Astrocyte of the spinal cord (primary cell): ENCODE measurements at regions not wholly inside any gene's neighbourhood (a gene's known extent, or its start where the extent isn't known, plus 50 kb on each side); places are given as distances from the start of the nearest gene placed in this dataset.
"Not testable (repeated sequence)": the region's sequence is repeated elsewhere in the genome, so short reads cannot be mapped to it uniquely, and the experiment has no call there.

Source experiments
- DNase-seq: peaks from one replicate; pipeline ENCODE4 v3.0.0; 2011; ENCODE audit warnings: low read depth, low spot score
- H3K4me3 ChIP-seq: 2 replicates; pipeline ENCODE4 v1.5.1; 2011; ENCODE audit warnings: low read depth, mild to moderate bottlenecking, low read length, moderate library complexity
- CTCF ChIP-seq: IDR thresholded peaks from 2 replicates; pipeline ENCODE4 v1.5.1; 2012; ENCODE audit warnings: low read depth, mild to moderate bottlenecking, low read length, inconsistent platforms
- in situ Hi-C: cut with HindIII; loops from 2 replicates; pipeline ENCODE4 v1.10.0; 2017; ENCODE audit warnings: low sequenced_read_pairs

DNA sequence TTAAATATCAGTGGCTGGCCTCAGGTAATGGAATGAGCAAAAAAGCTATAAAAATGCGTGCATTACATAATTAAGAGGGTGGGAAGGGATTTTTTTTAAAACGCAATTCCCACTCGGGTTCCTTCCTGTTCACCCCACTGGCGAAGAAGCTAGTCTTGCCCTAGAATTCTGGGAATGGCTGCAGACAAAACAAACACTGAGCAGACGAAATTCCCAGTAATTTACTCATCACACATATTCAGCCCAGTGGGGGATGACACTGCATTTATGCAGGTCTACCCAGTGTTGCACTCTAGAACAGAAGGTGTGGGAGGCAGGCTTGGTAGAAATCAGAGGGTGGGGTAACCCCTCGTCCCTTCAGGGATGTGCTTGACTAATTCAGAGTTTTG lies 2695.0 kb upstream of the DEFB115 start:
- no peak for TF ChIP-seq CTCF
- peak; percentile 73 for DNase-seq
- H3K4me3 ChIP-seq, result no peak overlapping the region
- in situ Hi-C loops, result no loop called here

DNA sequence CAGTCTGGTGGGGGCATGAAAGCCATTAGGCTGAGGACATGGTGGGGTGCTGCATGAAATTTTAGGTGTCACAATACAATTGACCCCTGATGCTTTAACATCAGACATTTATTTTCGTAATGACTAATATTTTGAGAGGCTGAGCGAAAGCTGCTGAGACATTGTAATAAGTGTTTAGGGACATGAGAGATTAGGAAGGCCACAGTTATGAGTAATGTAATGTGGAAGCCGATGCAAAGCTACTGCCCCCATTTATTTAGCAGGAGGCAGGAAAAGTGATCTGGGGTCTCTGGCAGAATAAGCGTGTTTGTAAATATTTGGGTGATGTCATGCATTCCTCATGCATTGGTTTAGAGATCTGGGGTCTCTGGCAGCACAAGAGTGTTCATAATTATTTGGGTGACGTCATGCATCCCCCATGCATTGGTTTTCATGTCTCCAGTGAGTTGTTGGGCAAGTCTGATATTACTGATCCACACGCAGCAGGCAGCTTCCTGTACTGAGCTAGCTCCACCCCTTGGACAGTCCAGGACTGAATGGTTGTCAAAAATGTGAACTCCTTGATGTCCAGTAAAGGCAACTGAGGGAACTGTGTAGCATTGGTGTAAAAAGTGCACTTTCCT lies 2694.5 kb upstream of the DEFB115 start:
- H3K4me3 ChIP-seq, in situ Hi-C loops: not testable (repeated sequence)
- DNase-seq, result peak; percentile 81

DNA sequence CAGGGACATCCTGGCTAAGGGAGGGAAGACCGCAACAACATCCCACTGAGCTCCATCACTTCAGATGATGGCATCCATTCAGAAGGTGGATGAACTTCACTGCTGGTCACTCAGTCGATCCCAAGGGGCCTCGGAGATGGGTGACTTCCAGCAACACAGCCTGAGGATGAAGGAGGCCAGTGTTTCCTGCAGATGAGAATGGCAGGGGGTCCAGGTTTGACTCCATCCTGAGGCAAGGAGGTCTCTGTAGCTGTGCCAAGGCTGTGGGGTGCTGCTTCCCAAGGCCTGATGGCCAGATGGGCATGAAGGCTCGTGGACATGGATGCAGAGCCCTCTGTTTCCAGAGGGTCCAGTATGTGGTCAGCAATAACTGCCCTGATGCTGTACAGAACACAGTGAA lies 2693.4 kb upstream of the DEFB115 start:
- DNase-seq, in situ Hi-C loops, H3K4me3 ChIP-seq: not testable (repeated sequence)

- DNase-seq, in situ Hi-C loops, H3K4me3 ChIP-seq: not testable (repeated sequence)
Observed at GRCh38 chr20:28564688-28565463, 2692.6 kb upstream of the DEFB115 start.

DNA sequence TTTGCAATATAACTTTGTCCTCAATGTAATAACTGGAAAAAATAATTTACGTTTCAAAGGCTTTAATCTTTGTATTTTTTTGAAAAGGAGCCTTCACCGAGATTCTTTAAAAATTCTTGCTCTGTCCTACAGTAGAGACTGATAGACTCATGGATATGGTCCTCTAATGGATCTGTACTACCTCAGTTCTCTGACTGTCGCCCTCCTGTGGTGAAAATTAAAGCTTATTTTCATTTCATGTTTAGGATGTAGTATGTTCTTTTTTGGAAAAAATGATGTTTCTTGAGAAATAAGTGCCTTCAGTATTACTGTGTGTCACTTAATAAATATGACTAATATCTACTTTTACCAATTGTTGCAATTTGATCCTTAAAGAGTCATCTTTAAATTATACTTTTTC lies 2681.5 kb upstream of the DEFB115 start:
- in situ Hi-C loops, H3K4me3 ChIP-seq, DNase-seq: not testable (repeated sequence)

- in situ Hi-C loops, H3K4me3 ChIP-seq, DNase-seq: not testable (repeated sequence)
Observed at GRCh38 chr20:28591680-28592079, 2665.8 kb upstream of the DEFB115 start.

DNA sequence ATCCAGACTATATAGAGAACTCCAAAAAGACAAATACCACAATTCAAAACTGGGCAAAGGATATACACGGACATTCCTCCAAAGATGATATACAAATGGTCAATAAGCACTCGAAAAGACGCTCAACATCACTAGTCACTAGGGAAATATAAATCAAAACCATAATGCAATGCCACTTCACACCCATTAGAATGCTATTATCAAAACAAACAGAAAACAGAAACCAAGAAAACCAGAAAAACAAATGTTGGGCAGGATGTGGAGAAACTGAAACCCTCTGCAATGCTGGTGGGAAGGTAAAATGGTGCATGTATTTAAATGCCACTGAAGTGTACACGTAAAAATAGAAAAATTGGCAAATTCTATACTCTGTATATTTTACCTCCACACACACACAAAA lies 2664.1 kb upstream of the DEFB115 start:
- in situ Hi-C loops, H3K4me3 ChIP-seq, DNase-seq: not testable (repeated sequence)

- DNase-seq, H3K4me3 ChIP-seq, in situ Hi-C loops: not testable (repeated sequence)
Observed at GRCh38 chr20:28594476-28594875, 2663.0 kb upstream of the DEFB115 start.

GRCh38 chr20:28602006-28602402 lies 2655.5 kb upstream of the DEFB115 start:
- DNase-seq, in situ Hi-C loops: not testable (repeated sequence)
- peak overlapping the region; percentile 68 for H3K4me3 ChIP-seq

DNA sequence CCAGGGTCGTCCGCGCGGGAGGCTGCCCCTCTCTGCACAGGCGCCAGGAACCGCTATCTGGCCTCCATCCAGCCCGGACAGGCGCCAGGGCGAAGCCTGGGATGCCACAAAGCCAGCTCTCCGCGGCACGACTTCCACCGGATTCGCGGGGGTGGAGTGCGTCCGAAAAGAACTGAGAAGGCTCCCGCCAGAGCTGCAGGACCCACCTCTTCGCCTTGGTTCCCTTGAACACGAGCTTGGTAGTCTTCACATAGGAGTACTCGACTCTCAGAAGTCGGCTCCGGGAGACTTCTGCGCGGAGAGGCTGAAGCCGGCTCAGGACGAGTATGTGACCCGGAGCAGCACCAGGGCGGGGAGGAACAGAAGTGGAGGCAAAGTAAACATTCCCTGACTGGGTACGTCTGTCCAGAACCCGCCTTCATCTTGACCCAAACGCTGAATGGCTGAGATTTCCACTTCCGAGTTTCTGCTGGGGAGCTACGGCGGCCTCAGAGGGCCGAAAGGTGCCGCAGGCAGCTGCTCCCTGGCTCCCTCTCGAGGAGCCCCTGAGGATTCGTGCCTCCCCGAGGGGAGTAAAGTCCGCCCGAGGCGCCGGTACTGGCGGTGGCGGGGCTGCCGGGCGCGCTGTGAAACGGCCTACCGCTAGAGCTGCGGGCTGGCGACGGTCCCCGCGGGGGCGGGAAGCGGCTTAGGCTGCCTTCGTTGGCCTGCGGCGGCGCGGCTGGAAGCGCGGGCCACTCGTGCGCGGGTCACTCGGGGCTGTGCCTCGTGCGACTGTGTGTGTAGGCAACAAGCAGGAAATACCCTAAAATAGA lies 2654.9 kb upstream of the DEFB115 start:
- DNase-seq, result peak; percentile 91
- H3K4me3 ChIP-seq, result peak overlapping the region; percentile 68
- peak; percentile 73 for TF ChIP-seq CTCF
- in situ Hi-C loops, result not testable (repeated sequence)

GRCh38 chr20:28603218-28603577 lies 2654.3 kb upstream of the DEFB115 start:
- peak overlapping the region; percentile 68 for H3K4me3 ChIP-seq
- DNase-seq, in situ Hi-C loops: not testable (repeated sequence)
